ENCODE measurements at regions not wholly inside any gene's neighbourhood (a gene's known extent, or its start where the extent isn't known, plus 50 kb on each side); places are given as distances from the start of the nearest gene placed in this dataset.

GRCh38 chr1:188700116-188700515, 1777.5 kb downstream of the BRINP3 start:
- TF ChIP-seq POLR2A (IDR thresholded peaks at IDR 0.05), result no peak
- TF ChIP-seq POLR2AphosphoS5 (IDR thresholded peaks at IDR 0.05), result no peak
- no peak for TF ChIP-seq CTCF (IDR thresholded peaks at IDR 0.05)
- no peak for TF ChIP-seq EP300 (IDR thresholded peaks at IDR 0.05)
- Histone ChIP-seq H3K27ac (no peak overlapping the region), H3K4me3 (no peak overlapping the region), H3K4me1 (no peaks in the 10 kb centered on the region), H3K36me3 (no peaks in the 10 kb centered on the region), H3K9me3 (no peaks in the 10 kb centered on the region), H3K27me3 (no peaks in the 10 kb centered on the region)
- WGBS, 2 donors, result 78 to 90% methylated on average over 2 of the region's 2 CpGs
- no peak for DNase-seq
- intact Hi-C loops (cut with DNase I), result no loop called here

- DNase-seq, result no peak
- no peak overlapping the region for H3K4me3 ChIP-seq
- intact Hi-C loops (cut with DNase I), result no loop called here
Observed at GRCh38 chr1:188706742-188707141, 1770.9 kb downstream of the BRINP3 start.

GRCh38 chr1:188708795-188709535, 1768.7 kb downstream of the BRINP3 start:
- H3K27ac ChIP-seq, result no peak overlapping the region
- H3K36me3 ChIP-seq, result no peaks in the 10 kb centered on the region
- TF ChIP-seq POLR2AphosphoS5 (IDR thresholded peaks at IDR 0.05), result no peak
- TF ChIP-seq POLR2A (IDR thresholded peaks at IDR 0.05), result no peak
- TF ChIP-seq CTCF (IDR thresholded peaks at IDR 0.05), result no peak
- TF ChIP-seq EP300 (IDR thresholded peaks at IDR 0.05), result no peak
- no peak overlapping the region for H3K4me3 ChIP-seq
- DNase-seq, result no peak
- intact Hi-C loops (cut with DNase I), result no loop called here
- H3K27me3 ChIP-seq, result no peaks in the 10 kb centered on the region
- no peaks in the 10 kb centered on the region for H3K9me3 ChIP-seq
- no peaks in the 10 kb centered on the region for H3K4me1 ChIP-seq
- WGBS, 2 donors, result 74 to 75% methylated on average over 4 of the region's 4 CpGs

More at GRCh38 chr1:188706742-188707141, 1770.9 kb downstream of the BRINP3 start:
- TF ChIP-seq CTCF (IDR thresholded peaks at IDR 0.05), result no peak
- TF ChIP-seq POLR2A (IDR thresholded peaks at IDR 0.05), result no peak
- no peak for TF ChIP-seq POLR2AphosphoS5 (IDR thresholded peaks at IDR 0.05)
- TF ChIP-seq EP300 (IDR thresholded peaks at IDR 0.05), result no peak
- no peaks in the 10 kb centered on the region for H3K4me1 ChIP-seq
- WGBS, 2 donors, result 61 to 76% methylated on average over 4 of the region's 4 CpGs
- no peaks in the 10 kb centered on the region for H3K36me3 ChIP-seq
- H3K9me3 ChIP-seq, result no peaks in the 10 kb centered on the region
- no peaks in the 10 kb centered on the region for H3K27me3 ChIP-seq
- no peak overlapping the region for H3K27ac ChIP-seq

- Histone ChIP-seq H3K27me3 (no peaks in the 10 kb centered on the region), H3K4me1 (no peaks in the 10 kb centered on the region), H3K36me3 (no peaks in the 10 kb centered on the region), H3K4me3 (no peak overlapping the region), H3K27ac (no peak overlapping the region), H3K9me3 (no peaks in the 10 kb centered on the region)
- WGBS, 2 donors, result 50 to 65% methylated on average over 1 of the region's 1 CpG
- intact Hi-C loops (cut with DNase I), result no loop called here
- no peak for TF ChIP-seq CTCF (IDR thresholded peaks at IDR 0.05)
- TF ChIP-seq POLR2AphosphoS5 (IDR thresholded peaks at IDR 0.05), result no peak
- TF ChIP-seq EP300 (IDR thresholded peaks at IDR 0.05), result no peak
- TF ChIP-seq POLR2A (IDR thresholded peaks at IDR 0.05), result no peak
- no peak for DNase-seq
Observed at GRCh38 chr1:188715566-188715965, 1762.1 kb downstream of the BRINP3 start.

- H3K9me3 ChIP-seq, result no peaks in the 10 kb centered on the region
- no peaks in the 10 kb centered on the region for H3K4me1 ChIP-seq
- 33 to 61% methylated on average over 3 of the region's 3 CpGs for WGBS, 2 donors
Observed at GRCh38 chr1:188719735-188720134, 1757.9 kb downstream of the BRINP3 start.

More at GRCh38 chr1:188719735-188720134, 1757.9 kb downstream of the BRINP3 start:
- Histone ChIP-seq H3K4me3 (no peak overlapping the region), H3K27ac (no peak overlapping the region), H3K36me3 (no peaks in the 10 kb centered on the region), H3K27me3 (no peaks in the 10 kb centered on the region)
- no peak for TF ChIP-seq CTCF (IDR thresholded peaks at IDR 0.05)
- no peak for TF ChIP-seq POLR2A (IDR thresholded peaks at IDR 0.05)
- no peak for TF ChIP-seq POLR2AphosphoS5 (IDR thresholded peaks at IDR 0.05)
- TF ChIP-seq EP300 (IDR thresholded peaks at IDR 0.05), result no peak
- no peak for DNase-seq
- intact Hi-C loops (cut with DNase I), result no loop called here

All from sigmoid colon (tissue), 6 donors.